ENCODE measurements at regions not wholly inside any gene's neighbourhood (a gene's known extent, or its start where the extent isn't known, plus 50 kb on each side); places are given as distances from the start of the nearest gene placed in this dataset.

DNA sequence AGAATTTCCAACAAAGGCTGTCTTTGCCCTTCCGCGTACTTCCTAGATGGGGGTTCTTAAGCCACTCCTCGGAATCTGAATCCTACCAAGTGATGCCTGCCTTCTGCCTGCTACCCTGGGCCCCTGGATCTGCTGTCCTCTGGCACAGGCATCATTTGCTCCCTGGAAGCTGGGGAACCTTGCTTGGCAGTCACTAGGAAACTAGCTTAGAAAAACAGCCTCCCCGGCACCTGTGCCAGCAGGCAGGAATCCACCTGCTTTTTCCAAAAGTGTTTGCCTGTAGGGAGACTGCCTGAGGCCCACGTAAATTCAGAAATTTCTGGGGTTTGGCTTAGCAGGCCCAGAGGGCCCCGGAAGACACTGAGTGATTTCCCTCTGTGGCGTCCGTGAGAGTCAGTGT, 442.4 kb downstream of the TSHZ3 start:
- no peak for DNase-seq (ENCODE audit: low read depth)

DNA sequence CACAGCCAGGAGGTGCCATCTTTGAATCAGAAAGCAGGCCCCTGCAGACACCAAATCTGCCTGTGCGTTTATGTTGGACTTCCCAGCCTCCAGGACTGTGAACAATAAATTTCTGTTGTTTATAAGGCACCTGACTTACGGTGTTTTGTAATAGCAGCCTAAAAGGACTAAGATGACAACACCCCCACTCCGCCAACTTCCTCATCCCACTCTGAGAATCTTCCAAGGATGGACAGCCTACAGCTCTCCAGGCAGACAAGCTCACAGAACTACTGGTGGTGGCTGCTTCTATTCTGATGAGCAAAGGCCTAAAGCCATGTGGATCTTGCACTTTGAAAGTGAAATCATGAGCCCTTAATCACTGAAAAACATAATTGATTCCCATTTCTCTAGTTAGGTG, 449.2 kb downstream of the TSHZ3 start:
- no peak for DNase-seq (ENCODE audit: low read depth)

DNA sequence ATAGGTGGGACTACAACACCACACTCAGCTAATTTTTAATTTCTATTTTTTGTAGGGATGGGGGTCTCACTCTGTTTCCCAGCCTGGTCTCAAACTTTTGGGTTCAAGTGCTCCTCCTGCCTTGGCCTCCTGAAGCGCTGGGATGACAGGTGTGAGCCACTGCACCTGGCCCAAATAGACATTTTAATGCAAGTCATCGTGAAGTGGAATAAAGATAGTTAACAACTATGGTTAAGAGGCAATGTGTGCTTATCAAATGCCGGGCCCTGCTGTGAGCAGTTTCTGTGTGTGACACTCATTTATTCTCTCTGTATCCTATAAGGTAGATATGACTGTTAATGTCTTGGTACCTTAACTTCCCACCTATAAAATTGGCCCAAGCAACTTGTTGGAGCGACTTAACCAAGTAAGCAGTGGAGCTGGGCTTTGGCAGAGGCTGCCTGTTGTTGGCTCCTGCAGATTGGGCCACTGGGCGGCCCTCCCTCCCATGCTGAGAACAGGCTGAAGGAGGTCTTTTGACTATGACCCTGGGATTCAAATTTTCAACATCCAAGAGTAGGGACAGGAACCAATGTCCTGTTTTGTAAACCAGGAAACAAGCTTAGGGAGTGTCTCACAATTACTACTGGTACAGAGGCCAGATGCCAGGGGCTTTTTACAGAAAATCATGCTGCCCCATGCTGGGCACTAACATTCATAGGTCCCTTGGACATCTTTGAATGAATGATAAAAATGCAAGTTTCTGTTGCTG, 450.7 kb downstream of the TSHZ3 start:
- no peak for DNase-seq (ENCODE audit: low read depth)

DNA sequence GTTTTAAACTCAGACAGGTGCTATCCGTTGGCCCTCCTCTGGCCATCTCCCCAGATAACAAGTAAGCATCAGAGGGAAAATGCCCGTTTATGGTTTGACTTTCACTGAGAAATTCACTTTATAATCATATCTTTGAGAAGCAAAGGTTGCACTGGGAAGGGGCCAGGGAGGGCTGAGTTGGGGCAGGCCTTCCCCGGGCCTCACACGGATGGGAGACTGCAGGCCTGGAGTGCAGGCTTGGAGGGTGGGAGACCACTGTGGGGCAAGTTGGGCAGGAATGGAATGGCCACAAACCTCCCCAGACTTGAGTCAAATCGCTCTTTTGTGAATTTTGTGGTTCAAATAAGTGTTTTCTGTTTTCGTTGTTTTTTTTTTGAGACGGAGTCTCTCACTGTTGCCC, 451.7 kb downstream of the TSHZ3 start:
- no peak for DNase-seq (ENCODE audit: low read depth)

DNA sequence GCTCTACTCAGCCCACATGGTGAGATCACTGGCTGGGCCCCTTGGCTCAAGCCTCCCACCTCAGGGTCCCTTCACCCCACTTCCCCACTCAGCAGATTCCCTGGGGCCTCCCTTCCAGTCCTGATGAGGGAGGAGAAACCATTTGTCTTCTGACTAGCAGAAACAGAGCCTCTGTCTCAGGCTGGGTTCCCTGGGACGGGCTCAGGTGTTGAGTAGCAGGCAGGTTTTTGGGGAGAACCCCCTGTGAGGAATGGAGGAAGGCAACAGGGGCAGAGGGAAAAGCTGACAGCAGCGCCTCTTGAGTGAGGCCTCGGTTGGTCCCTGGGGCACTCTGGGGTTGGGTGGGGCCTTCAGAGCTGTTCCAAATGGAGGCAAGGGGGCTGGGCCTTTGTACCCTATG, 452.2 kb downstream of the TSHZ3 start:
- DNase-seq (ENCODE audit: low read depth) = no peak

DNA sequence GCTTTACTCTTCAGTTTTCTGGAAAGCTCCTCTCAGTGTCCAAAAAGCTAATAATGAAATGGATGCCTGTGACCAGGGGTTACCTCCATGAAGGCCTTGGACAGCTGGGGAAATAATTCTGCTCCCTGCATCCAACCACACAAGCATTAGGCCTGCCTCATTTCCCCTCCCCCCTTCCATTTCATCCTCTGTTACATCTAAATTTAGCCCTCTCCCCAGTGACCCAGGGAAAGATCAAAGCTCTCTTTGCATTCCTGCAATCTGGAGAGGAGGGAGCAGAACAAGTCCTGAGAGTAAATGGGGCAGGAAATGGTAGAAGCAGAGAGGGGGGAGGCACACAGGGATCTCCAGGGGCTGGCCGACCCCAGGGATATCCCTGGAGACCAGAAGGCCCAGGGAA, 452.7 kb downstream of the TSHZ3 start:
- no peak for DNase-seq (ENCODE audit: low read depth)

DNA sequence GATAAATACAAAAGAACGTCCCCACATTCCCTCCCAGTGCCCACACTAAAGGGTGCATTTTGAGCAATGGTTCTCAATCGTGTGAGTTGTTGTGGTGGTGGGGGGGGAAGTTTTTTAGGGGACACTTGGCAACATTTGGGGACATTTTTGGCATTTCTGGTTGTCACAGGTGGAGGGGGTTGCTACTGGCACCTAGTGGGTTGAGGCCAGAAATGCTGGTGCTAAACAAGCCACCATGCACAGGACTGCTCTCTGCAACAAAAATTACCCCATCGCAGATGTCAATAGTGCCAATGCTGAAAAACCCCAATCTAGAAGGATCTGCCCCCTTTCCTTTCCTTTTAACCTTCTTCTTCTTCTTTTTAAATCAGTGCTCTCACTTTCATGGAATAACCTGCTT, 453.3 kb downstream of the TSHZ3 start:
- DNase-seq (ENCODE audit: low read depth) = no peak

DNA sequence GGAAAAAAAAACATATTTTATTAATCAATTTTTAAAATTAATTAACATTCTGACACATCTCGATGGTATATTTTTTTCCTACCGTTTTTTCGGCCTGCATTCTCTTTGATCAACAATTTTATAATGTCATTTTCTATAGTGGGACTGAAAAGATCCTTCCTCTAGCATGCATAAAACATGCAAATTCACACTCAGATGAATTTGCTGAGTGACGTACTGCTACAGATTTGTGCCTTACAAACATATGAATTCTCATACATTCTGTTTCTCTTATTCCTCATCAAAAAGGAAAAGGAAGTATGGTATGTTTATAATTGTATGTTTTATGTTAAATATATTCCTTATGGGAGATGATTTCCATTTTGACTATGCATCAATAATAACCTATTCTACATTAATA, 458.2 kb downstream of the TSHZ3 start:
- DNase-seq (ENCODE audit: low read depth) = no peak

DNA sequence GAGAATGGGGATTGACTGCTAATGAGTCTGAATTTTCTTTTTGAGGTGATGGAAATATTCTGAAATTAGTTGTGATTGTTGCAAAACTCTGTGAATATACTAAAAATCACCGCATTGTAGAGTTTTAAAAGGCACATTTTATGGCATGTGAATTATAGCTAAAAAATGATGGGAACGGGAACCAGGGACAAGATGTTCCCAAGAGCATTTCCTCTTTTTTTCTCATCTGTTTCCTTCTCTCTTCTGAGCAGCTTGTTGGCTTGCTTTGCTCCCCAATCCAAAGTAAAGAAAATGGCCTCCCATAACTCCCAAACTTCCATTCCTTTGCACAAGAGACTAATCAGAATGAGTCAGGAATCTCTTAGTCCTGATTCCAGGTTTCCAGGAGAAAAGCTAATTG, 459.2 kb downstream of the TSHZ3 start:
- DNase-seq (ENCODE audit: low read depth) = no peak

DNA sequence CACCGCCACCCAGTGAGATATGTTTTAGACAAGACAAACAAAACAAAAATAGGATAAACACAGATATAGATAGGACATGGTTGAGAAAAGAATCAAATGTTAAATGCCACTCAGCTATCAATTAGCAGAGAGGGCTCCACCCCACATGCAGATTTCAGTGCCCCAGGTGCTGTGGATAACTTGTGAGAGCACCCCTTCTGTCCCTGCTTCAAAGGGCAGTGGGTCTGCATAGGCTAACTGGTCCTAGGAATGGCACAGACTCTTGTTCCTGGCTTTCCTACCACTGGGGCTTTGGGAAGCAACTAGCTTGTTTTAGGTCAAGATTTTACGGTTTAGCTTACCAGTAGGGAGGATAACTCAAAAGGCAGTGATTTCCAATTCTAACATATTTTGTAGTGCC, 460.3 kb downstream of the TSHZ3 start:
- DNase-seq (ENCODE audit: low read depth) = no peak

DNA sequence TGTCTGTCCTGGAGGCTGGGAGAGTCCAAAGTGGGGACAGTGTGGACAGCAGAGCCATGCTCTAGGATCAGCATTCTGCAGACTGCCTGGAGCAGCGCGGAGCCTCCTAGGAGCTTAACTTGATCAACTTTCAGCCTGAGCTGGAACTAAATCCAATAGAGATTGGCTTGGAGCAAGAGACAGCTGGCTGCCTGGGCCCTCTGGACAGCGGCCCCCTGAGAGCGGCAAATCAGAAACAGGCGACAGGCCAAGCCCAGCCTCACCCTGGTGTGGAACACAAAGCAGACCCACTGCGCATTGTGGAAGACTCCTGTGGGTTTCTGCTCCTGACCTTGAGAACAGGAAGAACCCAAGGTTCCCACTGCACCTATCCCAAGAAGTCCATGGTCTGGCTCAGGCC, 462.2 kb downstream of the TSHZ3 start:
- no peak for DNase-seq (ENCODE audit: low read depth)

DNA sequence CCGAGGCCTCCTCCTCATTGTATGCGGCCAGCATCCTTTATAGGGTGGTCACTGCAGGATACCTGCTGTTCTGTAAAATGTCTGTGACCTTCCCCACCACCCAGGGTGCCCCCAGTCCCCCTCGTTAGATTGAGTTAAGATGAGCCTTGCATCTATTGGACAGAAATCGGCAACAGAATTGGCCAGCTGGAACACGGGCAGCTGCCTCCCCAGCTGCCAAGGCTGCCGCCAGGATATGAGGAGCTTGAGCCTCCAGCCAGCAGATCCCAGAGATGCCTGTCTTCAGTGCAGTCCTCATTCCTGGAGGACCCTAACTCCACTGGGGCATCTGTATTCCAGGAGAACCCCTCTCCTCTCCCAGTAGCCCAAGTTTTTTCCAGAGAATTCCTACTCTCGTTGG, 463.0 kb downstream of the TSHZ3 start:
- no peak for DNase-seq (ENCODE audit: low read depth)

DNA sequence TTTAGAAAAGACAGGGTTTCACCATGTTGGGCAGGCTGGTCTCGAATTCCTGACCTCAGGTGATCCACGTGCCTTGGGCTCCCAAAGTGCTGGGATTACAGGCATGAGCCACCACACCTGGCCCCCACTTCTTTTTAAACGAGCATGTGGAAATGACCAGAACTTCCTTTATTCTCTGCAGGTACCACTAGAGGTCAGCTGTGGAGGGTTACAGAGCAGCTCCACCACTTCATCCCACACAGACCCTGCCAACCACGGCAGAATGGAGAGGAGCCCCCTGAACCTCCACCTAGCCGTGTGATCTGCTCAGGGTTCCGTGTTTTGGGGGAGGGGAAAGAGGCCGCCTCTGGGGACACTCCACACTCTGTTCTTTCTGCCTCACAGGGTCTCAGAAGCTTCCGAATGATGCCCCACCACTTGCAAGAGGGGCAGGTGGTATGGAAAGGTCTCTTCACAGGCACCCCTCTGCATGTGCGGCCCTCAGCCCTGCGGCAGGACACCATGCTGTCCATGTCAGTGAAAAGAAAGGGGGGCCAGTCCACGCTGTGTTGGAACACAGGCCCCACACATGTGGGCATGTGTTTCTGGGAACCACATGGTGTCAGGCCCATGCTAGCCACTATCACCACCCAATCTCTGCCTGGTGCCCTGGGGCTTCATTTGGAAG, 465.0 kb downstream of the TSHZ3 start:
- no peak for DNase-seq (ENCODE audit: low read depth)

DNA sequence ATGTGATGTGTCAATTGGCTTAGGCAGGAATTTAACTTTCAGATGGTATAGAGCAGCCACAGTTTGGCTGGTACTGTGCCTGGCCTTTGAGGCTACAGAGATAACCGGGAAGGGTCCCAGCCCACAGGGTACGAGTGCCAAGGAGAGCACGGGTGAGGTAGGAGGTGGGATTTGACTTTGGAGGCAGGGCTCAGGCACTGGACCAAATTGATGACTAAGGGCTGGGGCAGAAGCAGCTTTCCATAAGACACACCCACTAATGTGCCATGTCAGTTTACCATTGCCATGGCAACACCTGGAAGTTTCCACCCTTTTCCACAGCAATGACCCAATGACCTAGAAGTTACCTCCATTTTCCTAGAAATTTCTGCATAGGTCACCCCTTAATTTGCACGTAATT, 466.2 kb downstream of the TSHZ3 start:
- no peak for DNase-seq (ENCODE audit: low read depth)

DNA sequence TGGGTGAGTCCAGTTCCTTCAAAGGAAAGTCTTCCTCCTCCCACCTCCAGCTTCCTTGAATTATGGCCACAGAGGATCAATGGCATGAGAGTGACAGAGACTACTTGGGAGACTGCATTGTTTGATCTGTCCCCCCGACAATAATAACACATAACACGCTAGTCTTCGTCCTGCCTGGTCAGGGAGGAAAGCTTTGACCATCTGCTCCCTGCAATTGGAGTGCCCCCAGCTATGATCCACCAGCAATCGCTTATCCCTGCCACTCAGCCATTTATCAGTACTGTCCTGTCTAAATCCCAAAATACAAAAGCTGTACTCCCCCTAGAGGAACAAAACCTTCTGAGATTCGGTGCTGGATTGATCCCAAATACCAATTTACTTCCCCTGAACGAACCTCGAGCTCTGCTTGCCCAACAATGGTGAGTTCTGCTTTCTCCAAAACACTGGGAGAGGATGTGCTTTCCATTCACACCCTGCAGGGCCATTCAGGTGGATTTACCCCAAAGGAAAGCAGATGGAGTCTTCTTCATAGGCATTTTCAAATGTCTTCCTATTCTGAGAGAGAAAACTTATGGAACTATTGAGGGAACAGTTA, 466.7 kb downstream of the TSHZ3 start:
- DNase-seq (ENCODE audit: low read depth) = no peak

DNA sequence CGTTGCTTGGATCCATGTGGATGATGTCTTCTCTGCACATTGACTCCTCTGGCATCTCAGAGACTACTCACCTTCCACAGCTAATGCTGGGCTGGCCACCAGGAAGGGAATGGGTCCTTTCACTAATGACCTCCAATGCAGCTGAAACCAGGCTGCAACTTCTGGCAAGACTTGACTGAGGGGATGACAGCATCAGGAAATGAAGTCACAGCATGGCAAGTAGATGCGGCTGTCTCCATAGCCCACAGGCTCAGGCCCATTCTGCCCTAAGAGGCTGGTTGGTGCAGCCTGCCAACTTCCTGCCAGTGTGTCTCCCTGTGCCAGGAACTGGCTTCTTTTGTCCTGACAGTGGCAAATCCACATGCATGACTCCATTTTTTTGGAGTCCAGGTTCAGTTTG, 467.3 kb downstream of the TSHZ3 start:
- DNase-seq (ENCODE audit: low read depth) = no peak

DNA sequence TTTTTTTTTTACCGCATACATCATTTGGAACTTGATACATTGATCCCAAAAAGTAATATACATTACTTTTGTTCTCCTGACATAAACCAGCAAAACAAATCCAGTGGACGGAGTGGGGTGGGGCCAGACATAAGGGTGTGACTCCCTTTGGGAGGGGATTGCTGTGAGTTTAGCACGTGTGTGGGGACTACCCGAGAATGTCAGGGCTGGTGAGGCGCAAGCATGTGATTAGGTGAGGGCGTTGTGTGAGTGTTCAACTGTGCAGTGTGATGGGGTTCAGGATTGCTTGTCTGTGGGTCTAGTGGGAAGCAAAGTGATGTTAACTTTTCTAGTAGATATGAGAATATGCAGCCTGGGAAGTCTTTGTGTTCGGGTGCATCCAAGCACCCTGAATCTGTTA, 468.0 kb downstream of the TSHZ3 start:
- no peak for DNase-seq (ENCODE audit: low read depth)

DNA sequence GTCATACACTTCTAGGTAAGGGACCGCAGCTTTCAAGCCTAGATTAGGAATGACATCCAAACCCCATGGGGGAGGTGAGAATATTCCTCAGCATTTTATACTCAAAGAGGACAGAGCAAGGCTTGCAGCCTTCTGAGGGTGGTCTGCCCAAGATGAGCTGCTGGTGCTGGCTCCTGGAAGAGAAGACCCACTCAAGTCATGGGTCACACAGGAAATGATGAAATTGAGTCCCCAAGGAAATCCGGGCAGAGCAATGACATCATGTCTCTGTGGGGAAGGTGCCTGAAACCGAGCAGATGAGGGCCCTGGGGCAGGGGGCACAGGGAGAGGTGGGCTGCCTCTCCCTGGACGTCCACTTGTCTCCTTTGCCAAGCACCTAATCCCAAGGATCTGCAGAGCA, 468.7 kb downstream of the TSHZ3 start:
- DNase-seq (ENCODE audit: low read depth) = no peak

DNA sequence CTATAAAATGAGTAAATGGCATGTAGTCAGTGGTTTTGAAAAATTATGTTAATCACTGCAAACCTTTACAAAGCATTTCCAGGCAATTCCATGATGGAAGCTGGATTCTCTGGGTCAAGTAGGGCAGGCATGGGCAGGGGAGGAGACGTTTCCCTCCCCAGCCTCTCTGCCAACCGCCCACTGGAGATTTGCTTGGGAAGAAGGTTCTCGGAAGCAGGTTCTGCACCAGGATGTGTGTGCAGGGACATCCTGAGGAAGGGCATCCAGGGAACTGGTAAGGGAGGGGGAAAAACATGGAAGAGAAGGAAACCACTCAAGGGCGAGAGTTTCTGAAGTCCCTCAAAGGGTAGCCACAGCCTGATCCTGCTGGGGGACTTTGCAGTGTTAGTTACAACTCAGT, 469.1 kb downstream of the TSHZ3 start:
- DNase-seq (ENCODE audit: low read depth) = no peak

DNA sequence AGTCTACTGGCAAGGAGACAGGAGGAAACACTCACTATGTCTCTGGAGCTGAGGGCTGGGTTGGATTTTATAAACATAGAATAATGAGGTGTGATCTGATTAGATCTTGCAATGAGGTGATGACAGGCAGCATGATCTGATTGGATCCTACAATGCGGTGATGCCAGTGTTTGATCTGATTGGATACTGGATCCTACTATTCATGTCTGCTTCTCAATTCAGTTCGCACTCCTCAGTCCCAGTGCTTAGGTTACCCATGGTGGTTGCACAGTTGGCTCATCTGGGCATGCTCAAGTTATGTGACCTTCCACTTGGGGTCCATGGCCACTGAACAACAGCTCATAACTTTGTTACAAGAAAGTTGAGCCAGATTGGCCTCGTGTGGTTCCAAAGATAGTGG, 469.5 kb downstream of the TSHZ3 start:
- DNase-seq (ENCODE audit: low read depth) = no peak

DNA sequence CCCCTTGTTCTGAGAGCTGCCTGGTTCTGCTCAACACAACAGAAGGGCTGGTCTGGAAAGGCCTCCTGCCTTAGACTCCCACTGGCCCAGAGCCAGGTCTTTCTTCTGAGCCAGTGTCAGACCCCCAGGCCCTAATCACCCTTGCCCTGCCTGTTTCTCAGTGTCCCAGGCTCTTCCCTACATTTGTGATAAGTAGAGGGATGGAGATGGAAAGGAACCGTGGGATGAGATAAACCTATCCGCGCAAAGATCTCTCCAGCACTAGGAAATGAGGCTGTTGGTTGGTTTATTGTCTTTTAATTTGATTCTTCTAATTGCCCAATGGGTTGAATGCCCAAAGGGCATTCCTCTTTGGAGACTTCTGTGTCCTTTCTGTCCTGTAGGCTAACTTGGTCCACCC, 470.0 kb downstream of the TSHZ3 start:
- DNase-seq (ENCODE audit: low read depth) = no peak

DNA sequence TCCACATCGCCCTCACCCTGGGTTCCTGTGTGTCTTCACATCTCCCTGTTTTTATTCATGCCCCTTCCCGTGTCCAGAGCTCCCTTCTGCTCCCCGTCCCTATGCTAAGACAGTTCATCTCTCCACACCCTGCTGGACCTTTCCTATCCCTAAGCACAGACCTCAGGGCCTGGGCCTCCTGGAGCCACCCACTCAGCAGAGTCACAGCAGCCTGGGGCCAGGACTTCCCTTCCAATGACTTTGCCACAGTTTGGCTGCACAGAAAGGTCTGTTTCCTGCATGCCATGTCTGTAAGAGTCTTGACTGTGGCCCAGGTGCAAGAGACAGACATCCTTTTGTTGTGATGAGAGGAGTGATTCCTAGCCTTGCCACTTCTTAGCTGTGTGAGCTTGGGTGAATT, 470.7 kb downstream of the TSHZ3 start:
- DNase-seq (ENCODE audit: low read depth) = no peak

DNA sequence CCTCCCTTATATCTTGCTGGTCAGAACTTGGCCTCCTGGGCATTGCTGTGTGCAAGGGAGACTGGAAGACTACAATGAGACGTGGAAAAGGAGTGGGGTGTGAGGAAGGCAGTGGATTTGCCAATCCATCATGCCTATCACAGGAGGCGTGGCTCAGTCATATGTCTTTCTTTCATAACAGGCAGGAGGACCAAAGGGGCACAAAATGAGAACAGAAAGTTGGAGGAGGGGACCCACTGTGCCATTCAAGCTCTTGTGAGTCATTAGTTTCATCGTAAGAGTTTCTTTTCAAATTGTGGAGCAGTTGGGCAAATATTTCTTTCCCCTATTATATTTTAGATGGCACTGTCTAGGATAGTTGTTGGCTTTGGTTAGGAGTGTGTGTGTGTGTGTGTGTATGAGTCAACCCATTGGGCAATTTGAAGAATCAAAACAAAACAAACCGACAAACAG, 471.5 kb downstream of the TSHZ3 start:
- no peak for DNase-seq (ENCODE audit: low read depth)

All from M059J (cell line).